HG02610 (cell line): ENCODE measurements at regions not wholly inside any gene's neighbourhood (a gene's known extent, or its start where the extent isn't known, plus 50 kb on each side); places are given as distances from the start of the nearest gene placed in this dataset.
"Not testable (repeated sequence)": the region's sequence is repeated elsewhere in the genome, so short reads cannot be mapped to it uniquely, and the experiment has no call there.

Experiments
- ATAC-seq: cut with Tn5 transposase; IDR thresholded peaks from one replicate; pipeline ENCODE4 v1.9.1; 2021; ENCODE audit warnings: mild to moderate bottlenecking, moderate library complexity; ENCODE audit not compliant: unreplicated experiment

DNA sequence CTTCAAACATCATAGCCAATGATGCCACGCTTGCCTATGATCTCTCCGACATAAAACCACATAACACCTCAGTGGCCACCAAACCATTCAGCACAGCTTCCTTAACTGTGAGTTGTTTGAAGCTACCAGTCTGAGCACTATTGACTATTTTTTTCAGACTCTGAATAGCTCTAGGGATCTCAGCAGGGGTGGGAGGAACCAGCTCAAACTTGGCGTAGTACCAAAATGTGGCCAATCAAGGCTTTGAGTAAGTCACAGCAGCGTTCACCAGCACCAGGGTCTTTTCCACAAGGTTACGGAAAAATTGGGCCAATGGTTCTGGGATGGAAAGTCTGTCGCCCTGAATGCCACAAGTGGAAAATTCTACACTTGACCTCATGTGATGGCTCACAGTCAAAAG, 70.6 kb downstream of the SMPDL3A start:
- ATAC-seq = no peak

DNA sequence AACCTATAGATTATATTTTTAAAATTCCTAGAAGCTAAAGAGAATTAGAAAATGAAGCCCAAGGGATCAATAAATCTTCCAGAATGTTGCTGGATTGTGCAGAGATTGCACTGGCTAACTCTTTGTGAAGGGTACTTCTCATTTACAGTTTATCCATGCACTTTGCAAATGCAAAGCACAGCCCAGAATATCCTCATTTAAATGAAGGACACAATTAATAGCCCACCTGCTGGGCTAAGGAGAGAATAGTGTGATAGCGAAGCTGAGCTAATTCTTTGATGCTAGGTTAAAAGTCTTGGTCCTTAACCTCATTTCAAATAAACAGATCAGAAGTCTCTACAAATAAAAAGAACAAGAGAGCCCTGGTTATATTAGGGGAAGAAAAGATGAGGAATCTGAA, 72.5 kb downstream of the SMPDL3A start:
- no peak for ATAC-seq

- ATAC-seq = no peak
These were observed 79.1 kb downstream of the SMPDL3A start for GRCh38 chr6:122868137-122868536.

GRCh38 chr6:122869437-122870024, 80.5 kb downstream of the SMPDL3A start:
- peak; percentile 74 for ATAC-seq

DNA sequence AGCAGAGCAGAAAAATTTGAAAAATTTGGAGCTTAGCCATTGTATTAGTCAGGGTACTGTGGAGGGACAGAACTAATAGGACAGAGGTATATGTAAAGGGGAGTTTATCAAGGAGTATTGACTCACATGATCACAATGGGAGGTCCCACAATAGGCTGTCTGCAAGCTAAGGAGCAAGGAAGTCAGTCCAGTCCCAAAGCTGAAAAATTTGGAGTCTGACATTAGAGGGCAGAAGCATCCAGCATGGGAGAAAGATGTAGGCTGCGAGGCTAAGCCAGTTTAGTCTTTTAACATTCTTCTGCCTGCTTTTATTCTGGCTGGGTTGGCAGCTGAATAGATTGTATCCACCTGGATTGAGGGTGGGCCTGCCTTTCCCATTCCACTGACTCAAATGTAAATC, 82.0 kb downstream of the SMPDL3A start:
- ATAC-seq = no peak

DNA sequence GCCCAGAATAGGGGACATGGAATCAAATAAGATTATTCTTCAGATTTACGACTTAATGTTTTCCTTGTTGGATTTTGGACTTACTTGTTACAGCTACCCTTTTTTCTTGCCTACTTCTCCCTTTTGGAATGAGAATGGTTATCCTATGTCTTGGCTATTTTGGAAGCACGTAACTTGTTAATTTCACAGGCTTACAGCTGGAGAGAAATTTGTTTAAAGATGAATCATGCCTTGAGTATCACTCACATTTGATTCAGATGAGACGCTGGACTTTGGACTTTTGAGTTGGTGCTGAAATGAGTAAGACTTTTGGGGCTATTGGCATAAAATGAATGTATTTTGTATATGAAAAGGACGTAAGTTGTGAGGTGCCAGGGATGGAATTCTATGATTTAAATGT, 83.3 kb downstream of the SMPDL3A start:
- no peak for ATAC-seq

DNA sequence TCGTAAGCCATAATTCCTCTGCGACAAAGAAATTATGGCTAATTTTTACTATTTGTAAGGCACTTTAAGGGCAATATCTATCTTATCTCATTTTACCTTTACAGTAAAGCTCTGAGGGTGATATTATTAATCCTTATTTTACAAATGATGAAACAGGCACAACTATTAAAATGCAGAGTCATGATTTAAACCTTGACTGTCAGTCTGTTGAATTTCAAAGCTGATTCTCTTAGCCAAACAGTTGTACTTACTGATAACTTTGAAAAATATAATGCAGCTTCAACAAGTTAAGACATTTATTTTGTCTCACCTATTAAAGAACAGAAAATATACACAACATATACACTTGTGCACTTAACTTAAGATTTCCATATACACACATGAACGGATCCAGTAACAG, 88.2 kb downstream of the SMPDL3A start:
- ATAC-seq = no peak

DNA sequence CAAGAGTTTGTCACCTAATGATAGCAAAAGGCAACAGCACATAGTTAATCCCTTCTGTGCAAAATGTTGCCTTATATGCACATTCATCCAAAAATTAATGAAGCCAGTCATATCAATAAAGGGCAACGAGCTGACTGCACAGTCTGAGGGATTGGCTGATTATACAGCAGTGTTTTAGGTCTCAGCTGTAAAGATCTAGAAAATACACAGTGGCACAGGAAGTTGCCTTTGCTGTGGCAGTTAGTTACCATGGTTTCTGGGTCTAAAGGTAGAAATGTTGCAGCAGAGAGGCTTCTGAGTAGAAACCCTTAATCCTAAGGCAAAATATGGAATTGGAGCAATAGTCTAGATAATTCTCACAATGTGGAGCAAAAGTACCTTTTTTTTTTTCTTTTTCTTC, 89.7 kb downstream of the SMPDL3A start:
- no peak for ATAC-seq

- ATAC-seq = no peak
These were observed 97.4 kb downstream of the SMPDL3A start for GRCh38 chr6:122886481-122886880.

DNA sequence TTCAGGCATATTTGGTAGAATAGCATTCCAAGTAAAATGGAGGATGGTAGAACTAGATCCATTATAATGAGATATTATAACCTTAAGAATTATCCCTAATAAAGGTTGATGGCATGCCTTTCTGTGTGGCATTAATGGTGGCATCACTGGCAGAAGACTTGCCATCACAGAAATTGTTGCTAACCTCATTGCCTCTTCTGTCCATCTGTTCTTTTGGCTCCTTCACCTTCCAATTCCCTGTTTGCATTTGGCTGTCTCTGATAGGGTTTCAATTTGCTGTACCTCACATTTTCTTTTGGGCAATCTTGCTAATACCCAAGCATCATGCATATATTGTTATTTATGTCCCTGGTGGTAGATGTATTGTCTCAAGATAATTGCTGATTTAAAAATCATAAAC, 98.9 kb downstream of the SMPDL3A start:
- no peak for ATAC-seq

- not testable (repeated sequence) for ATAC-seq
These were observed 99.6 kb downstream of the SMPDL3A start for GRCh38 chr6:122888680-122889079.

DNA sequence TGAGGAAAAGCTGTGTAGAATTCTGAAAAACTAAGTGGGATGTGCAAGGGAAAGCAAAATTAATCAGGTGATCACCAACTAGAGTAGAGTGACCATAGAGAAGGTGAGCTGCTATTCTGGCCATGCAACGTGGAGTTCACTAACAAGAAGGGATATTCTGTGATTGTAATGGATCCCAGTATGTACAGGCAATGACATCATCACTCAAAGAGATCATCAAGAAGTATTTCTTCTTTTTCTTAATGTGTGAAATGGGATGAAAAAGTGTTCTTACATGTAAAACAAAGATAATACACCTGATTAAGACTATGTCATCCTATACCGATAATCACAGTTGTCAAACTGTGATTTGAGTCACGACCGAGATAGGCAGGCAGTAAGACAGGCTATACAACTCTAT, 101.2 kb downstream of the SMPDL3A start:
- ATAC-seq = no peak

DNA sequence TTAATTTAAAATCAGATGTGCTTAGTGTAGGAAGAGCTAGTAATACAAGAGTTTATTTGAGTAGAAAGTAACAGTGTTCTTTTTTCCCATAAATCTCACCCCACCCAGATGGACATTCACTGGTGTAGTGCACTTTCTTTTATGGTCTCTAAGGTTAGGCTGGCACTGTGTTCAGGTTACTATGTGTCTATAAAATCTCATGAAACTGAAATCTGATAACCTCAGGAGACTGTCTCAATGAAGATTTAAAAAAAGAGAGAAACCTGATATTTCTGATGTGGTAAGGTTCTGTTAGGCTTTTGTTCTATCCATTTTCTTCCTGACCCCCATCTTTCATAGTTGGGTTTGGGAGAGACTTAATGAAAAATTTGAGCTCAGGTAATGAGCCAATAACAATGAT, 101.2 kb upstream of the CLVS2 start:
- no peak for ATAC-seq

DNA sequence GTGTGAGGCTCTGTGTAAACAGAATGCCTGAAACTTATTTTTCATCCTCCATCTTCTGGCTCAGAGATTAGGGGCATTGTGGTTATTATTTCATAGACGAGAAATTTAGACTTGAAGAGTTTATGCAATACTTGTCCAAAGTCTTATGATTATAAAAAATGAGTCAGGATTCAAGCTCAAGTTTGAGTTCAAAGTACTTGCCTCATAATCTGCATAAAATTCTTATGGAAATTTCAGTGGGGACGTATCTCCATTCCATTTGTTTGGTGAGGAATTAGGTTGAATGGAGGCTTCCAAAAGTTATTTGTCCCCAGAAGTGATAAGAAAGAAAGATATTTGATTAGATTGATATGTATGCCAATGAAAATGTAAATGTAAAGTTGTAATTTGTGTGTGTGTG, 93.7 kb upstream of the CLVS2 start:
- ATAC-seq = no peak

DNA sequence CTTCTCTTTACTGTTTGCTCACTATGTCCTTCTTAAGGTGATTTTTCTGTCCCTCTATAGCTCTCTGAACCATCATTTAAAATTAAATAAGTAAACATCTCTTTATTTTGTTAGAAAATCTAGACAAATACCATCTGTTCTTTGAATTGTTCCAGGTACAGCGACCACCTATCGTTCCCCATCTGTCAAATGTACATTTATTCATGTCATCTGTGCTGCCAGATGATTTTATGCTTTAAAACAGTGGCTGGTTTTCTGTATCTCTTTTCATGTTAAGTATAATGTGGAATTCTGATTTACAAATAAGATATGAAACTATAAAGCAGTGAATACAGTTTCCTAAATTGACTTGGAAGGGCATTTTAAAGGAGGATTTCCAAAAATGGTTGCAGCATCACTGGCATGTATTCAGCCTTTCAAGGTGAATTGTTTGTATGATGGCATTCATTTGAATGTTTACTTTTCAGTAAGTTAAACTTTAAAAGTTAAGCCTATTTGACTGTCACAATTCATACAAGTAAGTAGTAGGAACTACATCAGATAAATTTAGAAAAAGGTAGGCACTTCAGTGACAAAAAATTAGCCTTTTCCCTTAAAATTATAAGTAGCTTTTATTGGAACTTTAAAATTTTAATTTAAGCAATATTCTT, 92.6 kb upstream of the CLVS2 start:
- no peak for ATAC-seq

GRCh38 chr6:122904166-122904565, 91.9 kb upstream of the CLVS2 start:
- no peak for ATAC-seq

GRCh38 chr6:122913558-122913957, 82.5 kb upstream of the CLVS2 start:
- no peak for ATAC-seq

GRCh38 chr6:122918714-122919113, 77.3 kb upstream of the CLVS2 start:
- no peak for ATAC-seq

- peak; percentile 69 for ATAC-seq
These were observed 65.5 kb upstream of the CLVS2 start for GRCh38 chr6:122930252-122931180.

DNA sequence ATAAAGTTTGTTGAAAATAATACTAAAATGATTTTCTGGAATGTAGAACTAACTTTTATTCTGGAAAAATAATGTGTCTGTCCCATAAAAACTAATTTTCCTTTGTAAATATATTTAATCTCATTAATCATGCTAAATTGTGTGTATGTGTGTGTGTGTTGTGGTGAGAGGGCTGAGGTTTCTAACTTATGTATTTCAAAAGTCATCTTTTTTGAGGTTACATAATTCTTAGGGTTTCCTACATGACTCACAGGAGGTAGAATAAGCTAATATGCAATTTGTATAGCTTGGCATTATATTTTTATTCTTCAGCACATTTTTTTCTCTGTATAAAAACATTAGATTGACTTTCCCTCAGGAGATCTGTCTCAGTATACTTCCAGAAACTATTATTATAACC, 64.1 kb upstream of the CLVS2 start:
- no peak for ATAC-seq

- ATAC-seq = not testable (repeated sequence)
These were observed 51.1 kb upstream of the CLVS2 start for GRCh38 chr6:122944936-122945335.
